GM13976 (cell line): ENCODE measurements at regions not wholly inside any gene's neighbourhood (a gene's known extent, or its start where the extent isn't known, plus 50 kb on each side); places are given as distances from the start of the nearest gene placed in this dataset.
"Not testable (repeated sequence)": the region's sequence is repeated elsewhere in the genome, so short reads cannot be mapped to it uniquely, and the experiment has no call there.

Experiments
- DNase-seq: peaks from one replicate; pipeline ENCODE4 v3.0.0; 2012; ENCODE audit warnings: low spot score
- CTCF ChIP-seq: IDR thresholded peaks from 2 replicates; pipeline ENCODE4 v1.5.1; 2012; ENCODE audit warnings: borderline replicate concordance, mild to moderate bottlenecking; ENCODE audit not compliant: insufficient read depth; ENCODE audit errors: extremely low read depth, missing control alignments, control extremely low read depth
- in situ Hi-C: fragments of 300-500 bp; cut with MboI; formaldehyde crosslinking; loops from one replicate; pipeline ENCODE4 v1.12.0; 2022; ENCODE audit warnings: low sequenced_read_pairs, mixed read lengths, inconsistent platforms; ENCODE audit not compliant: unreplicated experiment

- no peak for TF ChIP-seq CTCF
- DNase-seq = no peak
- in situ Hi-C loops = no loop called here
Observed at GRCh38 chr16:10321407-10322387, 64.2 kb upstream of the ATF7IP2 start.

- in situ Hi-C loops = no loop called here
- no peak for DNase-seq
- TF ChIP-seq CTCF = no peak
Observed at GRCh38 chr16:10322723-10323527, 62.9 kb upstream of the ATF7IP2 start.

GRCh38 chr16:10323528-10323869 lies 62.4 kb upstream of the ATF7IP2 start:
- in situ Hi-C loops = no loop called here
- no peak for TF ChIP-seq CTCF
- no peak for DNase-seq

- no peak for DNase-seq
- no peak for TF ChIP-seq CTCF
- in situ Hi-C loops = no loop called here
Observed at GRCh38 chr16:10324210-10324609, 61.7 kb upstream of the ATF7IP2 start.

GRCh38 chr16:10325783-10326543 lies 59.9 kb upstream of the ATF7IP2 start:
- in situ Hi-C loops = no loop called here
- no peak for TF ChIP-seq CTCF
- no peak for DNase-seq

- TF ChIP-seq CTCF = no peak
- in situ Hi-C loops = no loop called here
- no peak for DNase-seq
Observed at GRCh38 chr16:10326647-10327046, 59.2 kb upstream of the ATF7IP2 start.

GRCh38 chr16:10328291-10328690 lies 57.6 kb upstream of the ATF7IP2 start:
- in situ Hi-C loops, DNase-seq: not testable (repeated sequence)
